Cardiac fibroblast (primary cell): ENCODE measurements at regions not wholly inside any gene's neighbourhood (a gene's known extent, or its start where the extent isn't known, plus 50 kb on each side); places are given as distances from the start of the nearest gene placed in this dataset.
A peak's percentile ranks its signal among the peaks of the same experiment; 100 is the strongest.

ENCODE experiments used
- DNase-seq, 2 donors: peaks; one replicate each; pipeline versions ENCODE4 v3.0.0 to v3.0.0-alpha.2; 2010; ENCODE audit warnings: low read depth in 2 of 2
- H3K4me3 ChIP-seq, 2 donors: replicated peaks in 1 of 2; 1 replicate in 1 of 2; 2 replicates in 1 of 2; pipeline ENCODE4 v1.5.1; 2011; ENCODE audit warnings: low read depth in 2 of 2, low read length in 2 of 2, mild to moderate bottlenecking in 2 of 2, moderate library complexity in 1 of 2
- CTCF ChIP-seq: IDR thresholded peaks from one replicate; pipeline ENCODE4 v1.5.1; 2011; ENCODE audit warnings: low read depth, mild to moderate bottlenecking, low read length, inconsistent platforms

- H3K4me3 ChIP-seq, result no peak overlapping the region
- no peak for DNase-seq
- no peak for TF ChIP-seq CTCF
Measured at GRCh38 chr3:159859836-159860235, 128.8 kb upstream of the IL12A start.

- no peak for TF ChIP-seq CTCF
Measured at GRCh38 chr3:159860269-159861116, 128.1 kb upstream of the IL12A start.

GRCh38 chr3:159861369-159861987 is 127.2 kb upstream of the IL12A start:
- peak in 1 of 2 donors; percentile 62 for DNase-seq
- H3K4me3 ChIP-seq, result no peak overlapping the region
- TF ChIP-seq CTCF, result no peak

More at GRCh38 chr3:159860269-159861116, 128.1 kb upstream of the IL12A start:
- DNase-seq, result peak in 1 of 2 donors; percentile 60
- H3K4me3 ChIP-seq, result no peak overlapping the region

- no peak for TF ChIP-seq CTCF
- peak in 1 of 2 donors; percentile 58 for DNase-seq
Measured at GRCh38 chr3:159865041-159865579, 123.5 kb upstream of the IL12A start.

GRCh38 chr3:159866201-159866746 is 122.4 kb upstream of the IL12A start:
- no peak for TF ChIP-seq CTCF
- peak in 1 of 2 donors; percentile 43 for DNase-seq
- no peak overlapping the region for H3K4me3 ChIP-seq

More at GRCh38 chr3:159865041-159865579, 123.5 kb upstream of the IL12A start:
- H3K4me3 ChIP-seq, result no peak overlapping the region

- TF ChIP-seq CTCF, result no peak
- H3K4me3 ChIP-seq, result no peak overlapping the region
- no peak for DNase-seq
Measured at GRCh38 chr3:159867372-159867771, 121.3 kb upstream of the IL12A start.
